ENCODE measurements at regions not wholly inside any gene's neighbourhood (a gene's known extent, or its start where the extent isn't known, plus 50 kb on each side); places are given as distances from the start of the nearest gene placed in this dataset.

GRCh38 chr2:215769246-215769645, 244.1 kb downstream of the MREG start:
- no peaks in the 10 kb centered on the region for H3K4me1 ChIP-seq
- DNase-seq (no peak), ATAC-seq (no peak)
- TF ChIP-seq POLR2A (IDR thresholded peaks at IDR 0.05) (no peak), CTCF (IDR thresholded peaks at IDR 0.05) (no peak)
- intact Hi-C loops (cut with DNase I), result no loop called here
- no peak overlapping the region for H3K4me3 ChIP-seq
- H3K27me3 ChIP-seq, result no peaks in the 10 kb centered on the region
- no peak overlapping the region for H3K27ac ChIP-seq
- no peaks in the 10 kb centered on the region for H3K9me3 ChIP-seq
- no peaks in the 10 kb centered on the region for H3K36me3 ChIP-seq (replicated peaks in 1 of 2; ENCODE audit: insufficient read depth in 1 of 2, low read depth in 2 of 2)
- WGBS, 2 donors, result 75% methylated on average over 2 of the region's 2 CpGs

GRCh38 chr2:215767625-215768024, 245.7 kb downstream of the MREG start:
- Histone ChIP-seq H3K27me3 (no peaks in the 10 kb centered on the region), H3K4me1 (no peaks in the 10 kb centered on the region), H3K27ac (no peak overlapping the region), H3K9me3 (no peaks in the 10 kb centered on the region), H3K36me3 (replicated peaks in 1 of 2; ENCODE audit: insufficient read depth in 1 of 2, low read depth in 2 of 2) (no peaks in the 10 kb centered on the region), H3K4me3 (no peak overlapping the region)
- intact Hi-C loops (cut with DNase I), result no loop called here
- ATAC-seq (no peak), DNase-seq (no peak)
- TF ChIP-seq POLR2A (IDR thresholded peaks at IDR 0.05) (no peak), CTCF (IDR thresholded peaks at IDR 0.05) (no peak)
- 55 to 79% methylated on average over 1 of the region's 1 CpG for WGBS, 2 donors

GRCh38 chr2:215765729-215766360, 247.5 kb downstream of the MREG start:
- Histone ChIP-seq H3K4me3 (no peak overlapping the region), H3K4me1 (no peaks in the 10 kb centered on the region), H3K27me3 (no peaks in the 10 kb centered on the region), H3K36me3 (replicated peaks in 1 of 2; ENCODE audit: insufficient read depth in 1 of 2, low read depth in 2 of 2) (no peaks in the 10 kb centered on the region), H3K9me3 (no peaks in the 10 kb centered on the region), H3K27ac (no peak overlapping the region)
- DNase-seq, result no peak
- intact Hi-C loops (cut with DNase I), result no loop called here
- TF ChIP-seq POLR2A (IDR thresholded peaks at IDR 0.05) (no peak), CTCF (IDR thresholded peaks at IDR 0.05) (no peak)
- ATAC-seq, result no peak
- 63 to 72% methylated on average over 4 of the region's 4 CpGs for WGBS, 2 donors

- H3K36me3 ChIP-seq (replicated peaks in 1 of 2; ENCODE audit: insufficient read depth in 1 of 2, low read depth in 2 of 2), result no peaks in the 10 kb centered on the region
- DNase-seq, result no peak
- H3K27me3 ChIP-seq, result no peaks in the 10 kb centered on the region
- H3K9me3 ChIP-seq, result no peaks in the 10 kb centered on the region
- H3K27ac ChIP-seq, result no peak overlapping the region
- intact Hi-C loops (cut with DNase I), result no loop called here
- H3K4me3 ChIP-seq, result no peak overlapping the region
- H3K4me1 ChIP-seq, result no peaks in the 10 kb centered on the region
- 74 to 80% methylated on average over 1 of the region's 1 CpG for WGBS, 2 donors
- TF ChIP-seq CTCF (IDR thresholded peaks at IDR 0.05) (no peak), POLR2A (IDR thresholded peaks at IDR 0.05) (no peak)
- no peak for ATAC-seq
Measured at GRCh38 chr2:215764441-215765048, 248.8 kb downstream of the MREG start.

- intact Hi-C loops (cut with DNase I), result no loop called here
- Histone ChIP-seq H3K4me3 (no peak overlapping the region), H3K9me3 (no peaks in the 10 kb centered on the region), H3K27me3 (no peaks in the 10 kb centered on the region), H3K36me3 (replicated peaks in 1 of 2; ENCODE audit: insufficient read depth in 1 of 2, low read depth in 2 of 2) (no peaks in the 10 kb centered on the region), H3K27ac (no peak overlapping the region), H3K4me1 (no peaks in the 10 kb centered on the region)
- TF ChIP-seq POLR2A (IDR thresholded peaks at IDR 0.05) (no peak), CTCF (IDR thresholded peaks at IDR 0.05) (no peak)
- ATAC-seq, result no peak
- no peak for DNase-seq
Measured at GRCh38 chr2:215760557-215760956, 252.8 kb downstream of the MREG start.

All from body of pancreas (tissue), 4 donors.